ENCODE measurements at regions not wholly inside any gene's neighbourhood (a gene's known extent, or its start where the extent isn't known, plus 50 kb on each side); places are given as distances from the start of the nearest gene placed in this dataset.

GRCh38 chr13:64765636-64766035 lies 2464.5 kb downstream of the PCDH9 start:
- DNase-seq (ENCODE audit: low read depth) = no peak
- no peak for TF ChIP-seq CTCF (IDR thresholded peaks at IDR 0.05; ENCODE audit: insufficient read depth, low read depth, low read length, missing control alignments)
- H3K4me3 ChIP-seq (ENCODE audit: low read depth, low read length) = no peak overlapping the region

- H3K4me3 ChIP-seq (ENCODE audit: low read depth, low read length) = no peak overlapping the region
- TF ChIP-seq CTCF (IDR thresholded peaks at IDR 0.05; ENCODE audit: insufficient read depth, low read depth, low read length, missing control alignments) = no peak
- no peak for DNase-seq (ENCODE audit: low read depth)
Measured at GRCh38 chr13:64758521-64759244, 2471.5 kb downstream of the PCDH9 start.

- DNase-seq (ENCODE audit: low read depth) = no peak
- no peak overlapping the region for H3K4me3 ChIP-seq (ENCODE audit: low read depth, low read length)
- no peak for TF ChIP-seq CTCF (IDR thresholded peaks at IDR 0.05; ENCODE audit: insufficient read depth, low read depth, low read length, missing control alignments)
Measured at GRCh38 chr13:64756621-64757020, 2473.5 kb downstream of the PCDH9 start.

GRCh38 chr13:64755961-64756360 lies 2474.2 kb downstream of the PCDH9 start:
- no peak for TF ChIP-seq CTCF (IDR thresholded peaks at IDR 0.05; ENCODE audit: insufficient read depth, low read depth, low read length, missing control alignments)
- no peak for DNase-seq (ENCODE audit: low read depth)
- H3K4me3 ChIP-seq (ENCODE audit: low read depth, low read length) = no peak overlapping the region

- TF ChIP-seq CTCF (IDR thresholded peaks at IDR 0.05; ENCODE audit: insufficient read depth, low read depth, low read length, missing control alignments) = no peak
- no peak overlapping the region for H3K4me3 ChIP-seq (ENCODE audit: low read depth, low read length)
- DNase-seq (ENCODE audit: low read depth) = no peak
Measured at GRCh38 chr13:64753233-64754000, 2476.7 kb downstream of the PCDH9 start.

- peak; percentile 1 for DNase-seq (ENCODE audit: low read depth)
- no peak for TF ChIP-seq CTCF (IDR thresholded peaks at IDR 0.05; ENCODE audit: insufficient read depth, low read depth, low read length, missing control alignments)
Measured at GRCh38 chr13:64749301-64749700, 2480.8 kb downstream of the PCDH9 start.

More at GRCh38 chr13:64749301-64749700, 2480.8 kb downstream of the PCDH9 start:
- H3K4me3 ChIP-seq (ENCODE audit: low read depth, low read length) = no peak overlapping the region
